ENCODE measurements at regions not wholly inside any gene's neighbourhood (a gene's known extent, or its start where the extent isn't known, plus 50 kb on each side); places are given as distances from the start of the nearest gene placed in this dataset.

DNA sequence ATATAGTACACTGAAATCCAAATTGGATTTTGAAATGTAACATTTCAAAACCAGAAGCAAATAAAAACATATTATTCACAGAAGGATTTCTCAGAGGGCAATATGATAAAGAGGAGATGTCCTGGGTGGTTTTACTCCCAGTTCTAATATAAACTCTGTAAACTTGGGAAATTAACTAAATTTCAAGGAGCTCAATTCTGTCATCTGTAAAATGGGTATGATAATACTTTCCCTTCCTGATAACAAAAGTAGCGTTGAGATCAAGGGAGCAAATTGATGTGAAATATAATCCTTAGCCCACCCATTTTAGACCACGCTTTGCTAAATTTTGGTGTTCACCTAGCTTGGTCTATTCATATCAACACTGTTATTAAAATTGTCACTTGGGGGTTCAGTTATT lies 192.5 kb upstream of the BTG1 start:
- TF ChIP-seq EZH2 (IDR thresholded peaks at IDR 0.05) = no peak
- TF ChIP-seq, protein P1, sequence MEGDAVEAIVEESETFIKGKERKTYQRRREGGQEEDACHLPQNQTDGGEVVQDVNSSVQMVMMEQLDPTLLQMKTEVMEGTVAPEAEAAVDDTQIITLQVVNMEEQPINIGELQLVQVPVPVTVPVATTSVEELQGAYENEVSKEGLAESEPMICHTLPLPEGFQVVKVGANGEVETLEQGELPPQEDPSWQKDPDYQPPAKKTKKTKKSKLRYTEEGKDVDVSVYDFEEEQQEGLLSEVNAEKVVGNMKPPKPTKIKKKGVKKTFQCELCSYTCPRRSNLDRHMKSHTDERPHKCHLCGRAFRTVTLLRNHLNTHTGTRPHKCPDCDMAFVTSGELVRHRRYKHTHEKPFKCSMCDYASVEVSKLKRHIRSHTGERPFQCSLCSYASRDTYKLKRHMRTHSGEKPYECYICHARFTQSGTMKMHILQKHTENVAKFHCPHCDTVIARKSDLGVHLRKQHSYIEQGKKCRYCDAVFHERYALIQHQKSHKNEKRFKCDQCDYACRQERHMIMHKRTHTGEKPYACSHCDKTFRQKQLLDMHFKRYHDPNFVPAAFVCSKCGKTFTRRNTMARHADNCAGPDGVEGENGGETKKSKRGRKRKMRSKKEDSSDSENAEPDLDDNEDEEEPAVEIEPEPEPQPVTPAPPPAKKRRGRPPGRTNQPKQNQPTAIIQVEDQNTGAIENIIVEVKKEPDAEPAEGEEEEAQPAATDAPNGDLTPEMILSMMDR (IDR thresholded peaks at IDR 0.05) = no peak

All from neural progenitor cell (in vitro differentiated cells).